GM21367 (cell line): ENCODE measurements at regions not wholly inside any gene's neighbourhood (a gene's known extent, or its start where the extent isn't known, plus 50 kb on each side); places are given as distances from the start of the nearest gene placed in this dataset.
"Not testable (repeated sequence)": the region's sequence is repeated elsewhere in the genome, so short reads cannot be mapped to it uniquely, and the experiment has no call there.

Source experiments
- ATAC-seq: cut with Tn5 transposase; IDR thresholded peaks from one replicate; pipeline ENCODE4 v1.9.1; 2021; ENCODE audit not compliant: unreplicated experiment

- no peak for ATAC-seq
Measured at GRCh38 chr1:106290805-106291501, 765.5 kb upstream of the PRMT6 start.

- no peak for ATAC-seq
Measured at GRCh38 chr1:106292130-106292529, 764.3 kb upstream of the PRMT6 start.

GRCh38 chr1:106296431-106296830 is 760.0 kb upstream of the PRMT6 start:
- ATAC-seq, result no peak

- ATAC-seq, result no peak
Measured at GRCh38 chr1:106304106-106304505, 752.4 kb upstream of the PRMT6 start.

GRCh38 chr1:106319612-106320011 is 736.9 kb upstream of the PRMT6 start:
- ATAC-seq, result no peak

GRCh38 chr1:106325600-106325999 is 730.9 kb upstream of the PRMT6 start:
- ATAC-seq, result no peak

GRCh38 chr1:106344494-106344893 is 712.0 kb upstream of the PRMT6 start:
- ATAC-seq, result no peak

GRCh38 chr1:106360252-106360651 is 696.2 kb upstream of the PRMT6 start:
- ATAC-seq, result no peak

- ATAC-seq, result no peak
Measured at GRCh38 chr1:106366627-106367319, 689.7 kb upstream of the PRMT6 start.

GRCh38 chr1:106378261-106378660 is 678.2 kb upstream of the PRMT6 start:
- no peak for ATAC-seq

GRCh38 chr1:106380772-106381171 is 675.7 kb upstream of the PRMT6 start:
- no peak for ATAC-seq

- not testable (repeated sequence) for ATAC-seq
Measured at GRCh38 chr1:106389160-106389559, 667.3 kb upstream of the PRMT6 start.

GRCh38 chr1:106393046-106393445 is 663.4 kb upstream of the PRMT6 start:
- no peak for ATAC-seq

GRCh38 chr1:106396020-106396419 is 660.5 kb upstream of the PRMT6 start:
- ATAC-seq, result no peak

- no peak for ATAC-seq
Measured at GRCh38 chr1:106398391-106398790, 658.1 kb upstream of the PRMT6 start.

GRCh38 chr1:106406114-106406513 is 650.4 kb upstream of the PRMT6 start:
- ATAC-seq, result no peak

GRCh38 chr1:106412321-106412720 is 644.2 kb upstream of the PRMT6 start:
- not testable (repeated sequence) for ATAC-seq

- no peak for ATAC-seq
Measured at GRCh38 chr1:106435269-106435668, 621.2 kb upstream of the PRMT6 start.

- no peak for ATAC-seq
Measured at GRCh38 chr1:106439475-106439874, 617.0 kb upstream of the PRMT6 start.

- no peak for ATAC-seq
Measured at GRCh38 chr1:106447466-106447865, 609.0 kb upstream of the PRMT6 start.

- no peak for ATAC-seq
Measured at GRCh38 chr1:106456832-106457231, 599.6 kb upstream of the PRMT6 start.

GRCh38 chr1:106457368-106457767 is 599.1 kb upstream of the PRMT6 start:
- ATAC-seq, result no peak

- no peak for ATAC-seq
Measured at GRCh38 chr1:106458866-106459265, 597.6 kb upstream of the PRMT6 start.
